ENCODE measurements at regions not wholly inside any gene's neighbourhood (a gene's known extent, or its start where the extent isn't known, plus 50 kb on each side); places are given as distances from the start of the nearest gene placed in this dataset.

GRCh38 chr5:96243862-96244261 lies 189.2 kb downstream of the PCSK1 start:
- DNase-seq: no peak

- DNase-seq: no peak
Observed at GRCh38 chr5:96243203-96243602, 189.8 kb downstream of the PCSK1 start.

GRCh38 chr5:96242571-96242970 lies 190.5 kb downstream of the PCSK1 start:
- DNase-seq: no peak

GRCh38 chr5:96236831-96237230 lies 196.2 kb downstream of the PCSK1 start:
- DNase-seq: no peak

GRCh38 chr5:96236051-96236450 lies 197.0 kb downstream of the PCSK1 start:
- no peak for DNase-seq

- DNase-seq: no peak
Observed at GRCh38 chr5:96235008-96235910, 197.8 kb downstream of the PCSK1 start.

- no peak for DNase-seq
Observed at GRCh38 chr5:96232602-96233001, 200.4 kb downstream of the PCSK1 start.

- DNase-seq: no peak
Observed at GRCh38 chr5:96229188-96229587, 203.9 kb downstream of the PCSK1 start.

- DNase-seq: no peak
Observed at GRCh38 chr5:96228408-96228807, 204.6 kb downstream of the PCSK1 start.

- no peak for DNase-seq
Observed at GRCh38 chr5:96227957-96228356, 205.1 kb downstream of the PCSK1 start.

- DNase-seq: no peak
Observed at GRCh38 chr5:96226941-96227552, 206.0 kb downstream of the PCSK1 start.

- no peak for DNase-seq
Observed at GRCh38 chr5:96222129-96222528, 210.9 kb downstream of the PCSK1 start.

GRCh38 chr5:96220610-96221390 lies 212.2 kb downstream of the PCSK1 start:
- no peak for DNase-seq

- no peak for DNase-seq
Observed at GRCh38 chr5:96219580-96220281, 213.3 kb downstream of the PCSK1 start.

- DNase-seq: no peak
Observed at GRCh38 chr5:96218653-96219052, 214.4 kb downstream of the PCSK1 start.

- DNase-seq: no peak
Observed at GRCh38 chr5:96214442-96215197, 218.4 kb downstream of the PCSK1 start.

GRCh38 chr5:96209829-96210228 lies 223.2 kb downstream of the PCSK1 start:
- no peak for DNase-seq

GRCh38 chr5:96207420-96207819 lies 225.6 kb downstream of the PCSK1 start:
- DNase-seq: no peak

- no peak for DNase-seq
Observed at GRCh38 chr5:96203761-96204160, 229.3 kb downstream of the PCSK1 start.

GRCh38 chr5:96201503-96201902 lies 231.5 kb downstream of the PCSK1 start:
- no peak for DNase-seq

- no peak for DNase-seq
Observed at GRCh38 chr5:96200641-96201040, 232.4 kb downstream of the PCSK1 start.

GRCh38 chr5:96199713-96200183 lies 233.3 kb downstream of the PCSK1 start:
- DNase-seq: no peak

Data from NCI-H146 (cell line).